Loucy (cell line): ENCODE measurements at regions not wholly inside any gene's neighbourhood (a gene's known extent, or its start where the extent isn't known, plus 50 kb on each side); places are given as distances from the start of the nearest gene placed in this dataset.

ENCODE experiments used
- CTCF ChIP-seq: fragments of 200-600 bp; sonication (generic); conservative IDR thresholded peaks from 2 replicates; pipeline ENCODE4 v1.5.1; 2014; ENCODE audit warnings: mild to moderate bottlenecking, antibody characterized with exemption, low read length
- EZH2phosphoT487 ChIP-seq: fragments of 200-600 bp; IDR thresholded peaks from 2 replicates; pipeline ENCODE4 v1.6.1; 2018; ENCODE audit warnings: antibody characterized with exemption, mild to moderate bottlenecking, moderate library complexity, borderline replicate concordance

GRCh38 chr5:156218367-156219158, 108.4 kb upstream of the SGCD start:
- TF ChIP-seq CTCF (no peak), EZH2phosphoT487 (no peak)
